H1 (cell line): ENCODE measurements at regions not wholly inside any gene's neighbourhood (a gene's known extent, or its start where the extent isn't known, plus 50 kb on each side); places are given as distances from the start of the nearest gene placed in this dataset.

ENCODE experiments used
- GTF2F1 ChIP-seq: IDR thresholded peaks from 2 replicates; pipeline ENCODE4 v1.6.1; 2012; ENCODE audit warnings: low read depth, low read length, improper control_type of control experiment, borderline replicate concordance
- JUN ChIP-seq: IDR thresholded peaks from 2 replicates; pipeline ENCODE4 v1.6.1; 2011; ENCODE audit warnings: low read depth, mild to moderate bottlenecking, improper control_type of control experiment, low read length
- JUND ChIP-seq: IDR thresholded peaks from 2 replicates; pipeline ENCODE4 v1.6.1; 2011; ENCODE audit warnings: mild to moderate bottlenecking, improper control_type of control experiment, low read length
- TAF1 ChIP-seq: IDR thresholded peaks from 2 replicates; pipeline ENCODE4 v1.6.1; 2011; ENCODE audit warnings: mild to moderate bottlenecking, low read depth, low read length
- TBP ChIP-seq: IDR thresholded peaks from 2 replicates; pipeline ENCODE4 v1.6.1; 2011; ENCODE audit warnings: low read depth, low read length, improper control_type of control experiment
- TF ChIP-seq, protein P1 (sequence below), 3 experiments: IDR thresholded peaks; 1 replicate in 2 of 3; 2 replicates in 1 of 3; pipeline versions ENCODE4 v1.5.1 to v1.6.1; 2011; ENCODE audit warnings: low read length in 3 of 3, mild to moderate bottlenecking in 3 of 3, inconsistent platforms in 2 of 3, low read depth in 1 of 3, moderate library complexity in 1 of 3; ENCODE audit not compliant: insufficient read depth in 1 of 3; ENCODE audit errors: control extremely low read depth in 1 of 3
- TF ChIP-seq, protein P2 (sequence below): IDR thresholded peaks from 2 replicates; pipeline ENCODE4 v1.6.1; 2011; ENCODE audit warnings: low read length, improper control_type of control experiment

DNA sequence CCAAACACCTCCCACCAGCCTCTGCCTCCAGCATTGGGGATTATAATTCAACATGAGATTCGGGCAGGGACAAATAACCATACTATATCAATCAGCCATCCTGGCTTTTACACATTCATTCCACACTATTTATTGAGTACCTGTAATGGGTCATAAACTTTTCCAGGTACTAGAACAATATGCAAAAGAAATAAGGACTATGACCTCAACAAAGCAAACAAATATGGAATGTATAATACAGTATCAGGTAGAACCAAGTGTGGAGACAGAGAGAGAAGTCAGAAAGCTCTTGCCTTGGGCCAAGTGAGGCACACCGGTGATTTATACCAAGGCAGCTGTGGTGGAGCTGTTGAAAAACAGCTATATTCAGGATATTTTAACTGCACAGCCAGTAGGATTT is 116.3 kb downstream of the TSPAN8 start:
- no peak for TF ChIP-seq TBP
- TF ChIP-seq, protein P1, sequence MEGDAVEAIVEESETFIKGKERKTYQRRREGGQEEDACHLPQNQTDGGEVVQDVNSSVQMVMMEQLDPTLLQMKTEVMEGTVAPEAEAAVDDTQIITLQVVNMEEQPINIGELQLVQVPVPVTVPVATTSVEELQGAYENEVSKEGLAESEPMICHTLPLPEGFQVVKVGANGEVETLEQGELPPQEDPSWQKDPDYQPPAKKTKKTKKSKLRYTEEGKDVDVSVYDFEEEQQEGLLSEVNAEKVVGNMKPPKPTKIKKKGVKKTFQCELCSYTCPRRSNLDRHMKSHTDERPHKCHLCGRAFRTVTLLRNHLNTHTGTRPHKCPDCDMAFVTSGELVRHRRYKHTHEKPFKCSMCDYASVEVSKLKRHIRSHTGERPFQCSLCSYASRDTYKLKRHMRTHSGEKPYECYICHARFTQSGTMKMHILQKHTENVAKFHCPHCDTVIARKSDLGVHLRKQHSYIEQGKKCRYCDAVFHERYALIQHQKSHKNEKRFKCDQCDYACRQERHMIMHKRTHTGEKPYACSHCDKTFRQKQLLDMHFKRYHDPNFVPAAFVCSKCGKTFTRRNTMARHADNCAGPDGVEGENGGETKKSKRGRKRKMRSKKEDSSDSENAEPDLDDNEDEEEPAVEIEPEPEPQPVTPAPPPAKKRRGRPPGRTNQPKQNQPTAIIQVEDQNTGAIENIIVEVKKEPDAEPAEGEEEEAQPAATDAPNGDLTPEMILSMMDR (IDR thresholded peaks at IDR 0.05; ENCODE audit: control extremely low read depth in 1 of 3, insufficient read depth in 1 of 3, low read depth in 1 of 3, low read length in 3 of 3) = no peak
- TF ChIP-seq, protein P2, sequence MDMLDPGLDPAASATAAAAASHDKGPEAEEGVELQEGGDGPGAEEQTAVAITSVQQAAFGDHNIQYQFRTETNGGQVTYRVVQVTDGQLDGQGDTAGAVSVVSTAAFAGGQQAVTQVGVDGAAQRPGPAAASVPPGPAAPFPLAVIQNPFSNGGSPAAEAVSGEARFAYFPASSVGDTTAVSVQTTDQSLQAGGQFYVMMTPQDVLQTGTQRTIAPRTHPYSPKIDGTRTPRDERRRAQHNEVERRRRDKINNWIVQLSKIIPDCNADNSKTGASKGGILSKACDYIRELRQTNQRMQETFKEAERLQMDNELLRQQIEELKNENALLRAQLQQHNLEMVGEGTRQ = no peak
- no peak for TF ChIP-seq TAF1
- no peak for TF ChIP-seq GTF2F1
- TF ChIP-seq JUN = no peak
- no peak for TF ChIP-seq JUND
